ENCODE measurements at regions not wholly inside any gene's neighbourhood (a gene's known extent, or its start where the extent isn't known, plus 50 kb on each side); places are given as distances from the start of the nearest gene placed in this dataset.

DNA sequence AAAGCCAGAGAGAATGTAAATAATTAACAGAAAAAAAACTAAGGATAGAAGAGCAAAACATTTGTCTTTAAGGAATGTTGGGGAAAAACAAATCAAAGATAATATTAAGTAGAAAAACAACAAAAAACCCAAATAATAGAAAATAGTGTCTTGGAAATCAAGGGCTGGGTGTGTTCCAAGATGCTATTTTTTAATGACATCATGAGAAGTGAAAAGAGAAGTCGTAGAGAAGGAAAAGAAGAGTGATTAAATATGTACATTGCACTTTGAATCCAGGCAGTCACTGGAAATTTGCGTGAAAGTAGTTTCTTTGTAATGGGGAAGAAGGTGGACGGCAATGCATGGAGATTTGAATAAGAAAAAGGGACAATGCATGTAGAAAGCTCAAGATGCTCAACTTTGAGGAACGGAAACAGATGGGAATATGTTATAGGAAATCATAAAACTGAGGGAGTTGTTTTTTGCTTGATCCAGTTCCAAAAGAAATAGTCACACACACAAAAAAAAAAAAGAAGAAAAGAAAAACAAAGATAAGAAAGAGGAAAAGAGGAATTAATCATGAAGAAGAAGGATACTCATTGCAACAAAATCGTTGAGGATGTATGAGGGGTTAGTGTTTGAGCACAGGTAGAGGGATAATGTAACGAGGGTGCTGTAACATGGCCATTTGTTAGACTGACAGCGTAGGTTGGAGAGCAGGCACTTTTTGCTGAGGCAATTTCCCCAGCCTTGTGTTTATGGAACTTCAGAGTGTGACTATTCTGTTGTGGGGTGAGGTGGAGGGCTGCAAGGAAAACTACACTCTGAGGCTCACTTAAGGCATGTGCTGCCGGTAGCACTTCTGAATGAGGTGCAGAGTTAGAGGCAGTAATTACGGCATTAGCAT, 184.1 kb downstream of the CALCRL start:
- TF ChIP-seq, protein P1, sequence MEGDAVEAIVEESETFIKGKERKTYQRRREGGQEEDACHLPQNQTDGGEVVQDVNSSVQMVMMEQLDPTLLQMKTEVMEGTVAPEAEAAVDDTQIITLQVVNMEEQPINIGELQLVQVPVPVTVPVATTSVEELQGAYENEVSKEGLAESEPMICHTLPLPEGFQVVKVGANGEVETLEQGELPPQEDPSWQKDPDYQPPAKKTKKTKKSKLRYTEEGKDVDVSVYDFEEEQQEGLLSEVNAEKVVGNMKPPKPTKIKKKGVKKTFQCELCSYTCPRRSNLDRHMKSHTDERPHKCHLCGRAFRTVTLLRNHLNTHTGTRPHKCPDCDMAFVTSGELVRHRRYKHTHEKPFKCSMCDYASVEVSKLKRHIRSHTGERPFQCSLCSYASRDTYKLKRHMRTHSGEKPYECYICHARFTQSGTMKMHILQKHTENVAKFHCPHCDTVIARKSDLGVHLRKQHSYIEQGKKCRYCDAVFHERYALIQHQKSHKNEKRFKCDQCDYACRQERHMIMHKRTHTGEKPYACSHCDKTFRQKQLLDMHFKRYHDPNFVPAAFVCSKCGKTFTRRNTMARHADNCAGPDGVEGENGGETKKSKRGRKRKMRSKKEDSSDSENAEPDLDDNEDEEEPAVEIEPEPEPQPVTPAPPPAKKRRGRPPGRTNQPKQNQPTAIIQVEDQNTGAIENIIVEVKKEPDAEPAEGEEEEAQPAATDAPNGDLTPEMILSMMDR (IDR thresholded peaks at IDR 0.05): no peak
- TF ChIP-seq POLR2A (IDR thresholded peaks at IDR 0.05): no peak
